Peyer's patch (tissue), 4 donors: ENCODE measurements at regions not wholly inside any gene's neighbourhood (a gene's known extent, or its start where the extent isn't known, plus 50 kb on each side); places are given as distances from the start of the nearest gene placed in this dataset.
"Not testable (repeated sequence)": the region's sequence is repeated elsewhere in the genome, so short reads cannot be mapped to it uniquely, and the experiment has no call there.

Experiments used
- DNase-seq, 3 donors: peaks; one replicate each; pipeline ENCODE4 v3.0.0-alpha.2; 2017 to 2019
- H3K27ac ChIP-seq, 4 donors: fragments of 200-600 bp; sonication (generic); one replicate each; pipeline ENCODE4 v1.5.1; 2016 to 2019
- H3K27me3 ChIP-seq, 2 donors: fragments of 200-600 bp; sonication (generic); one replicate each; pipeline ENCODE4 v1.5.1; 2019
- H3K36me3 ChIP-seq, 3 donors: fragments of 200-600 bp; sonication (generic); one replicate each; pipeline ENCODE4 v1.5.1; 2016 to 2019
- H3K4me1 ChIP-seq, 4 donors: fragments of 200-600 bp; sonication (generic); one replicate each; pipeline ENCODE4 v1.5.1; 2016 to 2019
- H3K4me3 ChIP-seq, 4 donors: fragments of 200-600 bp; sonication (generic); 1 replicate in 3 of 4; 2 replicates in 1 of 4; pipeline ENCODE4 v1.5.1; 2016 to 2019; ENCODE audit warnings: mild to moderate bottlenecking in 1 of 4
- H3K9me3 ChIP-seq, 4 donors: fragments of 200-600 bp; sonication (generic); one replicate each; pipeline ENCODE4 v1.5.1; 2016 to 2019; ENCODE audit warnings: mild to moderate bottlenecking in 1 of 4
- CTCF ChIP-seq, 6 experiments: fragments of 450-650 bp in 4 of 6; fragments of 200-600 bp in 2 of 6; sonication (generic) in 1 of 6; IDR thresholded peaks; one replicate each; pipeline ENCODE4 v1.5.1; 2017 to 2019; ENCODE audit warnings: antibody characterized with exemption in 6 of 6, mild to moderate bottlenecking in 3 of 6, moderate library complexity in 1 of 6
- POLR2A ChIP-seq, 2 donors: fragments of 450-650 bp; IDR thresholded peaks; one replicate each; pipeline ENCODE4 v1.5.1; 2017; ENCODE audit warnings: antibody characterized with exemption in 2 of 2, mild to moderate bottlenecking in 2 of 2, moderate library complexity in 2 of 2

DNA sequence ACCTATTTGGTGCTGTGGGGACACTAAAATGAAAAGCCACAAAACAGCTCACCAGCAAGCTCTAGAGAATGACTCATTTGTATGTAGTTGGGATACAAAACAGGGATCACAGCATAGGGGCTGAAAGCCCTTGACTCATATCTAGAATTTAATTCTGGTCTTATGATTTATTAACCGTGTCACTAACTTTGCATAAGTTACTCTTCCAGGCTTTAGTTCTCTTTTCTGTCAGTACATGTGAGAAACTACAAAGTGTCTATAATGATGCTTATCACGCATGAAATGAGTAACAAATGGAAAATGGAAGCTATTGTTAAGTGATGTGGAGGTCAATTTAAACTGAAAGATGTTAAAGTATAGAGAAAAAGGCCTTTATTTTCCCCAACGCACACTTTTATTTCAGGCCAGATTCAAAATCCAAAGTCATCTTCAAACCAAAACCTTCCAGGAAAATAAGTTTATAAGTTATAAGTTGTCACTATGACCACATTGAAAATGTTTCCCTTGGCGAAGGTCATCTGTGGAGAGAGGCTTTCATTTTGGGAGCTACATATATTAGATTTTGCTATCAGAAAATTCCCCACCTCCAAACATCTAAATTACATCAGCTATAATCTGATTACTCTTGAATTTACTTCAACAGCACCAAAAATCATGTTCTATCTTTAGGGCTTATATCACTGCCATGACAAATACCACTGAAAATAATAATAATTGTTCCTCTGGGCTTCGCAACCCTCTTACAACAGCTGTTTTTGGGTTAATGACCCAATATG lies 430.5 kb downstream of the MRPL39 start:
- no peaks in the 10 kb centered on the region for H3K27me3 ChIP-seq
- H3K4me3 ChIP-seq = no peak overlapping the region
- TF ChIP-seq POLR2A (IDR thresholded peaks at IDR 0.05) (no peak), CTCF (IDR thresholded peaks at IDR 0.05) (no peak)
- no peak for DNase-seq
- no peaks in the 10 kb centered on the region for H3K36me3 ChIP-seq
- no peaks in the 10 kb centered on the region for H3K9me3 ChIP-seq
- H3K27ac ChIP-seq = peak overlapping the region in 1 of 4 donors; percentile 28
- no peaks in the 10 kb centered on the region for H3K4me1 ChIP-seq

DNA sequence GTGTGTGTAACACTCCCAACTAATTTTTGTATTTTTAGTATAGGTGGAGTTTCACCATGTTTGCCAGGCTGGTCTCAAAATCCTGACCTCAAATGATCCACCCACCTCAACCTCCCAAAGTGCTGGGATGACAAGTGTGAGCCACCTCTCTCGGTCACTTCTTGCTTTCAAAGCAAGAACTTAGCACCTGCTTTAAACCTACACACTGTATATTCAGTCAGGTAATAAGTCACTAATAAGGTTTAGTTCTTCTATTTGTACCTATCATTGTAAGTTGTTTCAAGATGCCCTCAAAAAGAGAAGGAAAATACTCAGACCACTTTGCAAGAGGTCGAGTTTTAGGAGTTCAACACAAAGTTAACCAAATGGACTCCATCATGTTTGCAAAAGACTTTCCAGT lies 431.3 kb downstream of the MRPL39 start:
- no peaks in the 10 kb centered on the region for H3K36me3 ChIP-seq
- H3K4me1 ChIP-seq = no peaks in the 10 kb centered on the region
- no peak overlapping the region for H3K27ac ChIP-seq
- no peak for TF ChIP-seq CTCF (IDR thresholded peaks at IDR 0.05)
- TF ChIP-seq POLR2A (IDR thresholded peaks at IDR 0.05) = no peak
- no peak for DNase-seq
- H3K27me3 ChIP-seq = no peaks in the 10 kb centered on the region
- no peak overlapping the region for H3K4me3 ChIP-seq
- H3K9me3 ChIP-seq = no peaks in the 10 kb centered on the region

- H3K36me3 ChIP-seq = no peaks in the 10 kb centered on the region
- no peaks in the 10 kb centered on the region for H3K4me1 ChIP-seq
- DNase-seq = no peak
- H3K27me3 ChIP-seq = no peaks in the 10 kb centered on the region
- no peak overlapping the region for H3K27ac ChIP-seq
- H3K4me3 ChIP-seq = no peak overlapping the region
- H3K9me3 ChIP-seq = peaks cover 0 to 6% (median 2%) of the 10 kb centered on the region in 4 donors
- no peak for TF ChIP-seq CTCF (IDR thresholded peaks at IDR 0.05)
Observed at GRCh38 chr21:25171438-25171837, 435.8 kb downstream of the MRPL39 start.

DNA sequence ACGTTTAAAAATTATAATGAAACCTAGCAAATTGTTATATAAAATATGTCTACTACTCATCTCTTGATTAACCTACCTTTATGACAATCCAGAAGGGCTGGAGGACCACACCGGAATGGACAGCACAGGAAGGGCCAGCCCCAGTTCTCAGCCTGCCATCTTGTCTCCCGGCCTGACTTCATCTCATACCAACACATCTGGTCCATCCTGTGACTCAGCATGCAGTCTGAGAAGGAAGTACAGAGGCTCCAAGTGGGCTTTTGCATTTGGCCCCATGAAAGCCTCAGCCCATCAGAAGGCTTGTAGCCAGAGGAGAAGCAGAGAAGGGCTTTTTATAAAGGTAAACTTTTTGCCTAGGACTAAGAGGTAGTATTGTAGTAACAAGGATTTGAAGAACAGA lies 436.6 kb downstream of the MRPL39 start:
- H3K36me3 ChIP-seq = no peaks in the 10 kb centered on the region
- no peaks in the 10 kb centered on the region for H3K4me1 ChIP-seq
- no peak for DNase-seq
- no peak overlapping the region for H3K4me3 ChIP-seq
- peaks cover 0 to 6% (median 3%) of the 10 kb centered on the region in 4 donors for H3K9me3 ChIP-seq
- H3K27me3 ChIP-seq = no peaks in the 10 kb centered on the region
- no peak overlapping the region for H3K27ac ChIP-seq
- TF ChIP-seq CTCF (IDR thresholded peaks at IDR 0.05) (no peak), POLR2A (IDR thresholded peaks at IDR 0.05) (no peak)

DNA sequence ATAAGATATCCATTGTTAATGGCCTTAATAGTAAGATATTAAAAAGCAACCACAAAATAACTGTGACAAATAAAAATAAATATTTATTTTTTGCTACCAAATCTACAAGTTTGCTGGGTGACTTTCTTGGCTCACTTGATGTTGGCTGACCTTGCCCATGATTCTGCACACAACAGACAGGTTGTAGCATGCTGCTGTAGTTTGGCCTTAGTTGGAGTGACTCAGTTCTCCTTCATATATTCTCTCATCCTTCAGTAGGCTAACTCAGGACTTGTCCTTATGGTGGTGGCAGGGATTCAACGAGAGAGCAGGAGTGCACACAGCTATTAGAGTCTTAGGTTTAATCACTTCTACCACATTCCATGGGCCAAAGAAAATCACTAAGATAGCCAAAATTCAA lies 437.9 kb downstream of the MRPL39 start:
- H3K9me3 ChIP-seq = peaks cover 0 to 6% (median 3%) of the 10 kb centered on the region in 4 donors
- H3K4me3 ChIP-seq = no peak overlapping the region
- H3K36me3 ChIP-seq = no peaks in the 10 kb centered on the region
- H3K27me3 ChIP-seq = no peaks in the 10 kb centered on the region
- no peak for TF ChIP-seq POLR2A (IDR thresholded peaks at IDR 0.05)
- no peak for TF ChIP-seq CTCF (IDR thresholded peaks at IDR 0.05)
- DNase-seq = no peak
- H3K27ac ChIP-seq = no peak overlapping the region
- no peaks in the 10 kb centered on the region for H3K4me1 ChIP-seq

DNA sequence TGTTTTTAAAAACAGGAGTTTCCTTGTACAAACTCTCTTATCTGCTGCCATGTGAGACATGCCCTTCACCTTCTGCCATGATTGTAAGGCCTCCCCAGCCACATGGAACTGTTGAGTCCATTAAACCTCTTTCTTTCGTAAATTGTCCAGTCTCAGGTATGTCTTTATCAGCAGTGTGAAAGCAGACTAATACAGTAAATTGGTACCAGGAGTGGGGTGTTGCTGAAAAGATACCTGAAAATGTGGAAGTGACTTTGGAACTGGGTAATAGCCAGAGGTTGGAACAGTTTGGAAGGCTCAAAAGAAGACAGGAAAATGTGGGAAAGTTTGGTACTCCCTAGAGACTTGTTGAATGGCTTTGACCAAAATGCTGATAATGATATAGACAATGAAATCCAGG lies 440.4 kb downstream of the MRPL39 start:
- not testable (repeated sequence) for H3K27me3 ChIP-seq, H3K4me3 ChIP-seq, H3K4me1 ChIP-seq, H3K27ac ChIP-seq, H3K36me3 ChIP-seq, DNase-seq, H3K9me3 ChIP-seq
